HepG2 (cell line): ENCODE measurements at regions not wholly inside any gene's neighbourhood (a gene's known extent, or its start where the extent isn't known, plus 50 kb on each side); places are given as distances from the start of the nearest gene placed in this dataset.

ENCODE experiments used
- ATAC-seq: fragments of 200-7000 bp; cut with Tn5 transposase; 3 replicates; pipeline ENCODE4 v1.9.1; 2020; ENCODE audit warnings: mild to moderate bottlenecking, moderate library complexity
- BruUV-seq: library from RNA; stranded (reverse); fragments of 400-500 nt; replicated peaks from 2 replicates; lab custom pipeline; 2021; lab: Mats Ljungman, UMichigan
- CTCF ChIA-PET: fragments of 300-600 bp; formaldehyde crosslinking; extraction: SDS; loops from one replicate; lab custom pipeline; 2021; ENCODE audit warnings: low total read pairs, inconsistent platforms, low intra/inter-chr PET ratio; lab: Yijun Ruan, JAX
- POLR2A ChIA-PET: fragments of 350-600 bp; sonication (Branson Sonifier 250); formaldehyde crosslinking; loops from one replicate; lab custom pipeline; 2020; ENCODE audit warnings: antibody characterized with exemption, inconsistent platforms; lab: Yijun Ruan, JAX
- DNase-seq: peaks from one replicate; pipeline ENCODE4 v3.0.0-alpha.2; 2015; ENCODE audit warnings: low spot score
- FAIRE-seq: peaks from 3 replicates; lab custom pipeline; 2011; peaks lifted over from hg19 to GRCh38; lab: Jason Lieb, UNC
- H2AFZ ChIP-seq: one replicate; pipeline ENCODE4 v1.6.1; 2011; ENCODE audit warnings: low read length, inconsistent platforms
- H3K27ac ChIP-seq: fragments of 300-600 bp; 3 replicates; pipeline ENCODE4 v1.8.0; 2011; ENCODE audit warnings: mixed run types, mild to moderate bottlenecking, mixed read lengths, low read length, inconsistent platforms; ENCODE audit not compliant: insufficient read depth; ENCODE audit errors: extremely low read length
- H3K27me3 ChIP-seq, 2 experiments: fragments of 200-600 bp in 1 of 2; 2 replicates in 1 of 2; 3 replicates in 1 of 2; pipeline versions ENCODE4 v1.6.0 to v1.8.0; 2011; ENCODE audit warnings: low read length in 2 of 2, mild to moderate bottlenecking in 2 of 2, moderate library complexity in 2 of 2, inconsistent platforms in 1 of 2; ENCODE audit not compliant: insufficient read depth in 2 of 2, control insufficient read depth in 1 of 2
- H3K36me3 ChIP-seq, 2 experiments: fragments of 200-600 bp in 1 of 2; replicated peaks in 1 of 2; 2 replicates in 1 of 2; 3 replicates in 1 of 2; pipeline versions ENCODE4 v1.5.1 to v1.8.0; 2011; ENCODE audit warnings: low read length in 2 of 2, inconsistent platforms in 1 of 2; ENCODE audit not compliant: insufficient read depth in 2 of 2, control insufficient read depth in 1 of 2
- H3K4me1 ChIP-seq: 2 replicates; pipeline ENCODE4 v1.5.1; 2012; ENCODE audit warnings: low read length, inconsistent platforms; ENCODE audit not compliant: insufficient read depth
- H3K4me2 ChIP-seq: 2 replicates; pipeline ENCODE4 v1.6.0; 2011; ENCODE audit warnings: low read depth, low read length, inconsistent platforms
- H3K4me3 ChIP-seq, 3 experiments: fragments of 200-600 bp in 1 of 3; sonication (generic), shearing (Covaris generic) in 1 of 3; replicated peaks in 1 of 3; 2 replicates each; pipeline ENCODE4 v1.5.1; 2011 to 2016; ENCODE audit warnings: low read length in 3 of 3, inconsistent platforms in 2 of 3, low read depth in 2 of 3, mild to moderate bottlenecking in 2 of 3, control low read depth in 1 of 3, mixed read lengths in 1 of 3; ENCODE audit not compliant: insufficient read depth in 1 of 3
- H3K79me2 ChIP-seq: one replicate; pipeline ENCODE4 v1.6.1; 2011; ENCODE audit warnings: low read length, inconsistent platforms; ENCODE audit not compliant: insufficient read depth
- H3K9ac ChIP-seq: 2 replicates; pipeline ENCODE4 v1.6.0; 2011; ENCODE audit warnings: mild to moderate bottlenecking, low read depth, low read length, inconsistent platforms; ENCODE audit not compliant: insufficient read depth
- H3K9me3 ChIP-seq: 2 replicates; pipeline ENCODE4 v1.5.1; 2012; ENCODE audit warnings: mild to moderate bottlenecking, low read length
- H4K20me1 ChIP-seq: 2 replicates; pipeline ENCODE4 v1.6.0; 2011; ENCODE audit warnings: inconsistent platforms, mild to moderate bottlenecking, low read length, moderate library complexity; ENCODE audit not compliant: insufficient read depth
- TBP ChIP-seq: sonication (generic); formaldehyde crosslinking; IDR thresholded peaks from 2 replicates; pipeline ENCODE4 v1.5.0; 2020; ENCODE audit warnings: missing genetic modification reagents
- TRIM24 ChIP-seq: sonication (generic); formaldehyde crosslinking; IDR thresholded peaks from 2 replicates; pipeline ENCODE4 v1.8.0; 2022; ENCODE audit warnings: mild to moderate bottlenecking, missing genetic modification reagents
- ZBTB21 ChIP-seq: sonication (generic); formaldehyde crosslinking; IDR thresholded peaks from 2 replicates; pipeline ENCODE4 v1.4.0; 2020; ENCODE audit warnings: missing genetic modification reagents
- ZNF33A ChIP-seq: sonication (generic); formaldehyde crosslinking; IDR thresholded peaks from 2 replicates; pipeline ENCODE4 v1.5.1; 2020; ENCODE audit warnings: missing genetic modification reagents, mild to moderate bottlenecking, moderate library complexity, borderline replicate concordance
- ZNF367 ChIP-seq: sonication (generic); formaldehyde crosslinking; IDR thresholded peaks from 2 replicates; pipeline ENCODE4 v1.4.0; 2020; ENCODE audit warnings: missing genetic modification reagents, borderline replicate concordance
- WGBS: methylation state at CpG from one replicate; pipeline ENCODE4 v1.1.6; 2017; ENCODE audit warnings: low lambda C conversion rate; 5-methylcytosine and 5-hydroxymethylcytosine counted together
- in situ Hi-C: cut with HindIII; loops from 2 replicates; pipeline ENCODE4 v1.10.0; 2017; ENCODE audit warnings: low pct_unique_long_range_greater_than_20kb; ENCODE audit not compliant: extremely low pct_ligation_motif_present
- intact Hi-C: fragments of 100-400 bp; cut with micrococcal nuclease; formaldehyde crosslinking; loops from one replicate; pipeline ENCODE4 v1.10.0; 2022; ENCODE audit not compliant: unreplicated experiment
- TF ChIP-seq, protein P1 (sequence below): sonication (generic); formaldehyde crosslinking; IDR thresholded peaks from 2 replicates; pipeline ENCODE4 v1.4.0; 2020; ENCODE audit warnings: missing genetic modification reagents
- TF ChIP-seq, protein P2 (sequence below): sonication (generic); formaldehyde crosslinking; IDR thresholded peaks from 2 replicates; pipeline ENCODE4 v1.4.0; 2020; ENCODE audit warnings: missing genetic modification reagents
- TF ChIP-seq, protein P3 (sequence below): sonication (generic); formaldehyde crosslinking; IDR thresholded peaks from 2 replicates; pipeline ENCODE4 v1.4.0; 2020; ENCODE audit warnings: mild to moderate bottlenecking, missing genetic modification reagents
- TF ChIP-seq, protein P4 (sequence below), 2 experiments: fragments of 450-650 bp in 1 of 2; sonication (generic) in 1 of 2; formaldehyde crosslinking; IDR thresholded peaks; 2 replicates each; pipeline versions ENCODE4 v1.5.0 to v1.8.0; 2020 to 2022; ENCODE audit warnings: mild to moderate bottlenecking in 1 of 2, missing genetic modification reagents in 1 of 2
- TF ChIP-seq, protein P5 (sequence below): sonication (generic); formaldehyde crosslinking; IDR thresholded peaks from 2 replicates; pipeline ENCODE4 v1.4.0; 2020; ENCODE audit warnings: mild to moderate bottlenecking, missing genetic modification reagents

DNA sequence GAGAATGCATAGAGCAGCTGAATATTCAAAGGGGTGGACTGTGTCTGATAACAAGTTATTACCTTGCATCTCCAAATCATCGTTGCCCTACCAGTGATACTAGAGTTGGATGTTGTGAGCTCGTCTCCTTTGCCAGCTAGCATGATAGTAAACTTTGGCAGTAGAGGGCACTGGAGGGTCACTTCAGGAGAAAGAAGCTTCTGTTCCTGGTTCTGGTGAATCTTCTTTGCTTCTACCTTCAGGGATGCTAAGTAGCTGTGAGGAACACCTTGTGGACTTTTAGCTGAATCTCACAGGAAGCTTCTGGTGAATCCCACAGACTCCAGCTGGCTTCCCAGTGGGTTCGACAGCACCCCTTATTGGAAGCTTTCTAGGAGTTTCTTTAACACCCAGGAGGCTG, 626.6 kb upstream of the SGCD start:
- H2AFZ ChIP-seq: no peak overlapping the region
- no peak for TF ChIP-seq ZNF367 (CRISPR knock-in tag)
- TF ChIP-seq TBP (CRISPR knock-in tag): no peak
- TF ChIP-seq, protein P1, sequence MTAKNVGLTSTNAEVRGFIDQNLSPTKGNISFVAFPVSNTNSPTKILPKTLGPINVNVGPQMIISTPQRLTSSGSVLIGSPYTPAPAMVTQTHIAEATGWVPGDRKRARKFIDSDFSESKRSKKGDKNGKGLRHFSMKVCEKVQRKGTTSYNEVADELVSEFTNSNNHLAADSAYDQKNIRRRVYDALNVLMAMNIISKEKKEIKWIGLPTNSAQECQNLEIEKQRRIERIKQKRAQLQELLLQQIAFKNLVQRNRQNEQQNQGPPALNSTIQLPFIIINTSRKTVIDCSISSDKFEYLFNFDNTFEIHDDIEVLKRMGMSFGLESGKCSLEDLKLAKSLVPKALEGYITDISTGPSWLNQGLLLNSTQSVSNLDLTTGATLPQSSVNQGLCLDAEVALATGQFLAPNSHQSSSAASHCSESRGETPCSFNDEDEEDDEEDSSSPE (CRISPR knock-in tag): no peak
- no peak for TF ChIP-seq TRIM24 (CRISPR knock-in tag)
- TF ChIP-seq, protein P2, sequence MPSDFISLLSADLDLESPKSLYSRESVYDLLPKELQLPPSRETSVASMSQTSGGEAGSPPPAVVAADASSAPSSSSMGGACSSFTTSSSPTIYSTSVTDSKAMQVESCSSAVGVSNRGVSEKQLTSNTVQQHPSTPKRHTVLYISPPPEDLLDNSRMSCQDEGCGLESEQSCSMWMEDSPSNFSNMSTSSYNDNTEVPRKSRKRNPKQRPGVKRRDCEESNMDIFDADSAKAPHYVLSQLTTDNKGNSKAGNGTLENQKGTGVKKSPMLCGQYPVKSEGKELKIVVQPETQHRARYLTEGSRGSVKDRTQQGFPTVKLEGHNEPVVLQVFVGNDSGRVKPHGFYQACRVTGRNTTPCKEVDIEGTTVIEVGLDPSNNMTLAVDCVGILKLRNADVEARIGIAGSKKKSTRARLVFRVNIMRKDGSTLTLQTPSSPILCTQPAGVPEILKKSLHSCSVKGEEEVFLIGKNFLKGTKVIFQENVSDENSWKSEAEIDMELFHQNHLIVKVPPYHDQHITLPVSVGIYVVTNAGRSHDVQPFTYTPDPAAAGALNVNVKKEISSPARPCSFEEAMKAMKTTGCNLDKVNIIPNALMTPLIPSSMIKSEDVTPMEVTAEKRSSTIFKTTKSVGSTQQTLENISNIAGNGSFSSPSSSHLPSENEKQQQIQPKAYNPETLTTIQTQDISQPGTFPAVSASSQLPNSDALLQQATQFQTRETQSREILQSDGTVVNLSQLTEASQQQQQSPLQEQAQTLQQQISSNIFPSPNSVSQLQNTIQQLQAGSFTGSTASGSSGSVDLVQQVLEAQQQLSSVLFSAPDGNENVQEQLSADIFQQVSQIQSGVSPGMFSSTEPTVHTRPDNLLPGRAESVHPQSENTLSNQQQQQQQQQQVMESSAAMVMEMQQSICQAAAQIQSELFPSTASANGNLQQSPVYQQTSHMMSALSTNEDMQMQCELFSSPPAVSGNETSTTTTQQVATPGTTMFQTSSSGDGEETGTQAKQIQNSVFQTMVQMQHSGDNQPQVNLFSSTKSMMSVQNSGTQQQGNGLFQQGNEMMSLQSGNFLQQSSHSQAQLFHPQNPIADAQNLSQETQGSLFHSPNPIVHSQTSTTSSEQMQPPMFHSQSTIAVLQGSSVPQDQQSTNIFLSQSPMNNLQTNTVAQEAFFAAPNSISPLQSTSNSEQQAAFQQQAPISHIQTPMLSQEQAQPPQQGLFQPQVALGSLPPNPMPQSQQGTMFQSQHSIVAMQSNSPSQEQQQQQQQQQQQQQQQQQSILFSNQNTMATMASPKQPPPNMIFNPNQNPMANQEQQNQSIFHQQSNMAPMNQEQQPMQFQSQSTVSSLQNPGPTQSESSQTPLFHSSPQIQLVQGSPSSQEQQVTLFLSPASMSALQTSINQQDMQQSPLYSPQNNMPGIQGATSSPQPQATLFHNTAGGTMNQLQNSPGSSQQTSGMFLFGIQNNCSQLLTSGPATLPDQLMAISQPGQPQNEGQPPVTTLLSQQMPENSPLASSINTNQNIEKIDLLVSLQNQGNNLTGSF (CRISPR knock-in tag): no peak
- no peak for TF ChIP-seq ZNF33A (CRISPR knock-in tag)
- TF ChIP-seq ZBTB21 (CRISPR knock-in tag): no peak
- TF ChIP-seq, protein P3, sequence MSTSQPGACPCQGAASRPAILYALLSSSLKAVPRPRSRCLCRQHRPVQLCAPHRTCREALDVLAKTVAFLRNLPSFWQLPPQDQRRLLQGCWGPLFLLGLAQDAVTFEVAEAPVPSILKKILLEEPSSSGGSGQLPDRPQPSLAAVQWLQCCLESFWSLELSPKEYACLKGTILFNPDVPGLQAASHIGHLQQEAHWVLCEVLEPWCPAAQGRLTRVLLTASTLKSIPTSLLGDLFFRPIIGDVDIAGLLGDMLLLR (CRISPR knock-in tag): no peak
- TF ChIP-seq, protein P4, sequence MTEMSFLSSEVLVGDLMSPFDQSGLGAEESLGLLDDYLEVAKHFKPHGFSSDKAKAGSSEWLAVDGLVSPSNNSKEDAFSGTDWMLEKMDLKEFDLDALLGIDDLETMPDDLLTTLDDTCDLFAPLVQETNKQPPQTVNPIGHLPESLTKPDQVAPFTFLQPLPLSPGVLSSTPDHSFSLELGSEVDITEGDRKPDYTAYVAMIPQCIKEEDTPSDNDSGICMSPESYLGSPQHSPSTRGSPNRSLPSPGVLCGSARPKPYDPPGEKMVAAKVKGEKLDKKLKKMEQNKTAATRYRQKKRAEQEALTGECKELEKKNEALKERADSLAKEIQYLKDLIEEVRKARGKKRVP (CRISPR knock-in tag; IDR thresholded peaks at IDR 0.05): no peak
- TF ChIP-seq, protein P5, sequence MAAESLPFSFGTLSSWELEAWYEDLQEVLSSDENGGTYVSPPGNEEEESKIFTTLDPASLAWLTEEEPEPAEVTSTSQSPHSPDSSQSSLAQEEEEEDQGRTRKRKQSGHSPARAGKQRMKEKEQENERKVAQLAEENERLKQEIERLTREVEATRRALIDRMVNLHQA (CRISPR knock-in tag): no peak
- DNase-seq (no peak), ATAC-seq (no peak), FAIRE-seq (no peak)
- H3K27me3 ChIP-seq: no peaks in the 10 kb centered on the region
- H3K79me2 ChIP-seq: no peaks in the 10 kb centered on the region
- no peaks in the 10 kb centered on the region for H4K20me1 ChIP-seq
- CTCF ChIA-PET: no interaction called here
- POLR2A ChIA-PET: no interaction called here
- H3K36me3 ChIP-seq: no peaks in the 10 kb centered on the region
- no peak overlapping the region for H3K4me2 ChIP-seq
- no peak overlapping the region for H3K4me3 ChIP-seq
- BruUV-seq: no TSS peak
- H3K9me3 ChIP-seq: peaks cover 24% of the 10 kb centered on the region
- intact Hi-C loops (no loop called here), in situ Hi-C loops (no loop called here)
- 3% methylated on average over 3 of the region's 3 CpGs for WGBS
- H3K27ac ChIP-seq: no peak overlapping the region
- H3K9ac ChIP-seq: no peak overlapping the region
- no peaks in the 10 kb centered on the region for H3K4me1 ChIP-seq
